ENCODE measurements at regions not wholly inside any gene's neighbourhood (a gene's known extent, or its start where the extent isn't known, plus 50 kb on each side); places are given as distances from the start of the nearest gene placed in this dataset.

- TF ChIP-seq CTCF (IDR thresholded peaks at IDR 0.05; ENCODE audit: insufficient read depth, low read length, poor library complexity, severe bottlenecking), result no peak
- no peak for TF ChIP-seq EZH2phosphoT487 (conservative IDR thresholded peaks at IDR 0.05; ENCODE audit: low read length)
Measured at GRCh38 chr22:47382164-47382890, 619.9 kb downstream of the TBC1D22A start.
